Liver (tissue), 8 donors: ENCODE measurements at regions not wholly inside any gene's neighbourhood (a gene's known extent, or its start where the extent isn't known, plus 50 kb on each side); places are given as distances from the start of the nearest gene placed in this dataset.

ENCODE experiments used
- DNase-seq: peaks from one replicate; pipeline ENCODE4 v3.0.0-alpha.2; 2017; ENCODE audit warnings: low spot score
- H3K27ac ChIP-seq, 2 donors: one replicate each; pipeline ENCODE4 v1.7.0; 2013; ENCODE audit warnings: inconsistent platforms in 2 of 2, low read length in 2 of 2, control low read depth in 1 of 2, low read depth in 1 of 2, mild to moderate bottlenecking in 1 of 2
- H3K27me3 ChIP-seq, 4 donors: one replicate each; pipeline versions ENCODE4 v1.6.1 to v1.7.0; 2013; ENCODE audit warnings: low read length in 3 of 4, inconsistent platforms in 1 of 4, mild to moderate bottlenecking in 1 of 4, moderate library complexity in 1 of 4; ENCODE audit not compliant: control insufficient read depth in 4 of 4, insufficient read depth in 4 of 4
- H3K36me3 ChIP-seq, 4 donors: one replicate each; pipeline versions ENCODE4 v1.6.1 to v1.7.0; 2013; ENCODE audit warnings: low read length in 3 of 4, mild to moderate bottlenecking in 3 of 4, low read depth in 1 of 4, moderate library complexity in 1 of 4; ENCODE audit not compliant: control insufficient read depth in 4 of 4, insufficient read depth in 3 of 4
- H3K4me1 ChIP-seq, 4 donors: one replicate each; pipeline versions ENCODE4 v1.6.1 to v1.7.0; 2013; ENCODE audit warnings: low read length in 3 of 4, mild to moderate bottlenecking in 3 of 4, moderate library complexity in 1 of 4; ENCODE audit not compliant: control insufficient read depth in 4 of 4, insufficient read depth in 4 of 4
- H3K4me3 ChIP-seq, 3 donors: one replicate each; pipeline versions ENCODE4 v1.6.1 to v1.7.0; 2013; ENCODE audit warnings: low read length in 3 of 3, control low read depth in 1 of 3, low read depth in 1 of 3, mild to moderate bottlenecking in 1 of 3
- H3K9ac ChIP-seq, 2 donors: one replicate each; pipeline ENCODE4 v1.7.0; 2013; ENCODE audit warnings: low read length in 2 of 2, mild to moderate bottlenecking in 2 of 2, moderate library complexity in 2 of 2, control low read depth in 1 of 2, low read depth in 1 of 2
- H3K9me3 ChIP-seq, 4 donors: one replicate each; pipeline versions ENCODE4 v1.6.1 to v1.7.0; 2013; ENCODE audit warnings: low read length in 3 of 4; ENCODE audit not compliant: control insufficient read depth in 4 of 4
- FOXA1 ChIP-seq: IDR thresholded peaks from 2 replicates; pipeline ENCODE4 v1.6.1; 2016; ENCODE audit warnings: antibody characterized with exemption
- FOXA2 ChIP-seq: IDR thresholded peaks from 2 replicates; pipeline ENCODE4 v1.6.1; 2016; ENCODE audit warnings: antibody characterized with exemption
- GABPA ChIP-seq, 2 donors: IDR thresholded peaks in 1 of 2; conservative IDR thresholded peaks in 1 of 2; 2 replicates each; pipeline ENCODE4 v1.6.1; 2016; ENCODE audit warnings: antibody characterized with exemption in 2 of 2, mild to moderate bottlenecking in 1 of 2, moderate library complexity in 1 of 2
- HNF4A ChIP-seq, 2 donors: conservative IDR thresholded peaks; 2 replicates each; pipeline ENCODE4 v1.6.1; 2016; ENCODE audit warnings: antibody characterized with exemption in 2 of 2, mild to moderate bottlenecking in 2 of 2
- HNF4G ChIP-seq: IDR thresholded peaks from 2 replicates; pipeline ENCODE4 v1.6.1; 2016; ENCODE audit warnings: antibody characterized with exemption
- JUND ChIP-seq, 2 donors: IDR thresholded peaks; 2 replicates each; pipeline ENCODE4 v1.6.1; 2016; ENCODE audit warnings: antibody characterized with exemption in 2 of 2
- NR2F2 ChIP-seq: IDR thresholded peaks from 2 replicates; pipeline ENCODE4 v1.6.1; 2016; ENCODE audit warnings: antibody characterized with exemption
- RAD21 ChIP-seq, 2 donors: IDR thresholded peaks; 2 replicates each; pipeline ENCODE4 v1.6.1; 2016; ENCODE audit warnings: antibody characterized with exemption in 2 of 2, mild to moderate bottlenecking in 2 of 2
- RXRA ChIP-seq, 2 donors: IDR thresholded peaks; 2 replicates each; pipeline ENCODE4 v1.6.1; 2017 to 2018; ENCODE audit warnings: antibody characterized with exemption in 2 of 2, mild to moderate bottlenecking in 1 of 2
- SP1 ChIP-seq: IDR thresholded peaks from 2 replicates; pipeline ENCODE4 v1.6.1; 2018; ENCODE audit warnings: antibody characterized with exemption, mild to moderate bottlenecking
- TAF1 ChIP-seq: conservative IDR thresholded peaks from 2 replicates; pipeline ENCODE4 v1.6.1; 2016; ENCODE audit warnings: antibody characterized with exemption, mild to moderate bottlenecking
- YY1 ChIP-seq: IDR thresholded peaks from 2 replicates; pipeline ENCODE4 v1.6.1; 2016; ENCODE audit warnings: antibody characterized with exemption, mild to moderate bottlenecking
- WGBS: extraction: QIAGEN DNeasy Blood & Tissue Kit; methylation state at CpG from one replicate; pipeline ENCODE4 v1.1.7; 2013; 5-methylcytosine and 5-hydroxymethylcytosine counted together
- TF ChIP-seq, protein P1 (sequence below): fragments of 150-350 bp; IDR thresholded peaks from 2 replicates; pipeline ENCODE4 v1.5.1; 2017; ENCODE audit warnings: improper control_type of control experiment, low read depth, low read length; ENCODE audit not compliant: missing input control
- TF ChIP-seq, protein P2 (sequence below): IDR thresholded peaks from 2 replicates; pipeline ENCODE4 v1.6.1; 2016; ENCODE audit warnings: antibody characterized with exemption
- TF ChIP-seq, protein P3 (sequence below): IDR thresholded peaks from 2 replicates; pipeline ENCODE4 v1.6.1; 2016; ENCODE audit warnings: antibody characterized with exemption
- donor health status: healthy.
- donor health status: healthy.
- donor health status: healthy.
- donor health status: healthy.
- donor health status: healthy.

DNA sequence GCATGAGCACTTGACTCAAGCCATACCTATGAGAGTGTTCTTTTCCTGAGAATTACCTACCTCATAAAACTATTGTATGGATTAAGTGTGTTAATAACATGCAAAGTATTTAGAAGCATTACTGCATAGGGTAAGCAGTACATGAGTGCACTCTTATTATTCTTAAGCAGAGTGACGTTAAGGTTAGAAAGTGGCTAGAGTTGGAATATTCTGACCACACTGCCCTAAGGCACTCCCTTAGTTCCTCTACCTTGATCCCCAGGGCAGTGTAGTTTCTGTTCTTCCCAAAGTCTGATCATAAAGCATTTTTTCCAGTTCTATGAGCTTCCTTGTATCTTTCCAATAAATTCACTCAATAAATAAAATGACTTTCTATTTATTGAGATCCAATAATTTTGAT, 189.2 kb downstream of the PCSK1 start:
- H3K4me1 ChIP-seq, result peaks cover 4 to 45% (median 28%) of the 10 kb centered on the region in 4 donors
- 88% methylated on average over 1 of the region's 1 CpG for whole genome bisulfite sequencing
- H3K27ac ChIP-seq, result peak overlapping the region; percentile 23
- H3K9ac ChIP-seq, result no peak overlapping the region
- H3K27me3 ChIP-seq, result no peaks in the 10 kb centered on the region
- DNase-seq, result no peak
- no peaks in the 10 kb centered on the region for H3K9me3 ChIP-seq
- no peak overlapping the region for H3K4me3 ChIP-seq
- TF ChIP-seq HNF4A (conservative IDR thresholded peaks at IDR 0.05) (peak; percentile 27 to 41), TAF1 (no peak)
- TF ChIP-seq, protein P1, sequence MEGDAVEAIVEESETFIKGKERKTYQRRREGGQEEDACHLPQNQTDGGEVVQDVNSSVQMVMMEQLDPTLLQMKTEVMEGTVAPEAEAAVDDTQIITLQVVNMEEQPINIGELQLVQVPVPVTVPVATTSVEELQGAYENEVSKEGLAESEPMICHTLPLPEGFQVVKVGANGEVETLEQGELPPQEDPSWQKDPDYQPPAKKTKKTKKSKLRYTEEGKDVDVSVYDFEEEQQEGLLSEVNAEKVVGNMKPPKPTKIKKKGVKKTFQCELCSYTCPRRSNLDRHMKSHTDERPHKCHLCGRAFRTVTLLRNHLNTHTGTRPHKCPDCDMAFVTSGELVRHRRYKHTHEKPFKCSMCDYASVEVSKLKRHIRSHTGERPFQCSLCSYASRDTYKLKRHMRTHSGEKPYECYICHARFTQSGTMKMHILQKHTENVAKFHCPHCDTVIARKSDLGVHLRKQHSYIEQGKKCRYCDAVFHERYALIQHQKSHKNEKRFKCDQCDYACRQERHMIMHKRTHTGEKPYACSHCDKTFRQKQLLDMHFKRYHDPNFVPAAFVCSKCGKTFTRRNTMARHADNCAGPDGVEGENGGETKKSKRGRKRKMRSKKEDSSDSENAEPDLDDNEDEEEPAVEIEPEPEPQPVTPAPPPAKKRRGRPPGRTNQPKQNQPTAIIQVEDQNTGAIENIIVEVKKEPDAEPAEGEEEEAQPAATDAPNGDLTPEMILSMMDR, result no peak
- TF ChIP-seq, protein P2, sequence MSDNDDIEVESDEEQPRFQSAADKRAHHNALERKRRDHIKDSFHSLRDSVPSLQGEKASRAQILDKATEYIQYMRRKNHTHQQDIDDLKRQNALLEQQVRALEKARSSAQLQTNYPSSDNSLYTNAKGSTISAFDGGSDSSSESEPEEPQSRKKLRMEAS, result no peak
- H3K36me3 ChIP-seq, result no peaks in the 10 kb centered on the region

DNA sequence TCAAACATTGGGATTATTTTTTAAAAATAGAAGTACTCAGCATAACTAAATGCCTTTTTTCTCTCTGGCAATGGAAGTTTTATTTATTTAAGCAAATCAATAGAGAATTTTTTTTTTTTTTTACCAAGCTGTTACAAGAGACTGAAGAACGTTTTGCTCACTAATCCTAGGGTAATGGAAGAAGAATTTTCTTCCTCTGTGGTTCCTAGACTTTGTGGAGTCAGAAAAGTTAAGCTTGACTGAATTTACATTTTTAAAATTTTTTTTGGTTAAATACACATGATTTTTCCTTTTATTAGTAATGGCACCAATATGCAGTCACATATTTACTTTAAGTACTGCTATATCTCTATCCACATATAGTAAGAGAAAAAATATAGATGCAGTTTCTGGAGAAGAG, 189.8 kb downstream of the PCSK1 start:
- H3K27me3 ChIP-seq, result no peaks in the 10 kb centered on the region
- peak overlapping the region in 1 of 2 donors; percentile 20 for H3K9ac ChIP-seq
- TF ChIP-seq YY1 (peak; percentile 55), RXRA (IDR thresholded peaks at IDR 0.05) (no peak)
- no peak overlapping the region for H3K27ac ChIP-seq
- DNase-seq, result no peak
- peaks cover 4 to 41% (median 28%) of the 10 kb centered on the region in 4 donors for H3K4me1 ChIP-seq
- H3K4me3 ChIP-seq, result no peak overlapping the region
- H3K9me3 ChIP-seq, result no peaks in the 10 kb centered on the region
- H3K36me3 ChIP-seq, result no peaks in the 10 kb centered on the region
- WGBS, result 37% methylated on average over 1 of the region's 1 CpG

DNA sequence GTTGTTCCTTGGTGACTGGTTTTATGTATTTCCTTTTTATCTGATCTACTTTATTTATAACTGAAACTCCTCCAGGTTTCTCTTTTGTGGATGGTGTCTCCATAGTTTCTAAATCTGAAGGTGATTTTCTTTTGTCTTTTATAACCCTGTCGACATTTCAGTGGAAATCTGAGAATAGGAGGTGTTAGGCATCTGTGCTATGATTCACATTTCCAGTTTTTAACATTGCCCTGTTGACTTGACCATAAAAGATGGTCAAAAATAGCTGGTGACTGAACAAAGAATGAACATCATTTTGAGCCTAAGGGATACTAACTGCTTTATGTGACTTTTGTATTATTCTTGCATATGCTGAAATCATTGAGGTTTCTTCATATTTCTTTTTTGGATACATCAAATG, 190.5 kb downstream of the PCSK1 start:
- Histone ChIP-seq H3K9ac (no peak overlapping the region), H3K4me3 (no peak overlapping the region), H3K27me3 (no peaks in the 10 kb centered on the region), H3K4me1 (peaks cover 3 to 35% (median 23%) of the 10 kb centered on the region in 4 donors), H3K9me3 (no peaks in the 10 kb centered on the region), H3K36me3 (no peaks in the 10 kb centered on the region), H3K27ac (no peak overlapping the region)
- TF ChIP-seq, protein P2, result no peak
- TF ChIP-seq FOXA1 (no peak), SP1 (no peak), YY1 (no peak), NR2F2 (no peak), FOXA2 (no peak), HNF4G (no peak), JUND (IDR thresholded peaks at IDR 0.05) (no peak), HNF4A (conservative IDR thresholded peaks at IDR 0.05) (no peak), RAD21 (IDR thresholded peaks at IDR 0.05) (no peak), GABPA (IDR thresholded peaks at IDR 0.05 in 1 of 2, conservative IDR thresholded peaks at IDR 0.05 in 1 of 2) (no peak), RXRA (IDR thresholded peaks at IDR 0.05) (no peak), TAF1 (no peak)
- TF ChIP-seq, protein P3, sequence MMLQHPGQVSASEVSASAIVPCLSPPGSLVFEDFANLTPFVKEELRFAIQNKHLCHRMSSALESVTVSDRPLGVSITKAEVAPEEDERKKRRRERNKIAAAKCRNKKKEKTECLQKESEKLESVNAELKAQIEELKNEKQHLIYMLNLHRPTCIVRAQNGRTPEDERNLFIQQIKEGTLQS, result no peak
- TF ChIP-seq, protein P1, result no peak
- WGBS, result 88% methylated on average over 1 of the region's 1 CpG
- no peak for DNase-seq
